ENCODE measurements at regions not wholly inside any gene's neighbourhood (a gene's known extent, or its start where the extent isn't known, plus 50 kb on each side); places are given as distances from the start of the nearest gene placed in this dataset.

DNA sequence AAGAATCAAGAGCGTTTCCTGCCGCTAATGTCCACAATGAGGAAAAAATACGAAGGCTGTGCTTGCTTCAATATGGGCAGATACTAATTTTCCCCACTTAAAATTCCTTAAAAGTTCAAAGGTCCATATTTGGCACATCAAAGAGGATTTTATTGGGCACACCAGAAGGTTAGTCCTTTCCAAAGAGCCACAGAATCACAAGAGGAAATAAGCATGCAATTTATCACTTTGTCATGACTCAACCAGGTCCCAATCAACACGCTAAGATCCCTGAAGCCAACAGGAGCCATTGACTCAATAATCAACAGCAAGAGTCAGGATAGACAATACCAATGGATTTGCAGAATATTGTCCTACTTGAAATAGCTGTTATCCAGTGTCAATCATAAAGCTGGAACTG lies 80.6 kb downstream of the MAP1LC3B2 start:
- TF ChIP-seq, protein P1, sequence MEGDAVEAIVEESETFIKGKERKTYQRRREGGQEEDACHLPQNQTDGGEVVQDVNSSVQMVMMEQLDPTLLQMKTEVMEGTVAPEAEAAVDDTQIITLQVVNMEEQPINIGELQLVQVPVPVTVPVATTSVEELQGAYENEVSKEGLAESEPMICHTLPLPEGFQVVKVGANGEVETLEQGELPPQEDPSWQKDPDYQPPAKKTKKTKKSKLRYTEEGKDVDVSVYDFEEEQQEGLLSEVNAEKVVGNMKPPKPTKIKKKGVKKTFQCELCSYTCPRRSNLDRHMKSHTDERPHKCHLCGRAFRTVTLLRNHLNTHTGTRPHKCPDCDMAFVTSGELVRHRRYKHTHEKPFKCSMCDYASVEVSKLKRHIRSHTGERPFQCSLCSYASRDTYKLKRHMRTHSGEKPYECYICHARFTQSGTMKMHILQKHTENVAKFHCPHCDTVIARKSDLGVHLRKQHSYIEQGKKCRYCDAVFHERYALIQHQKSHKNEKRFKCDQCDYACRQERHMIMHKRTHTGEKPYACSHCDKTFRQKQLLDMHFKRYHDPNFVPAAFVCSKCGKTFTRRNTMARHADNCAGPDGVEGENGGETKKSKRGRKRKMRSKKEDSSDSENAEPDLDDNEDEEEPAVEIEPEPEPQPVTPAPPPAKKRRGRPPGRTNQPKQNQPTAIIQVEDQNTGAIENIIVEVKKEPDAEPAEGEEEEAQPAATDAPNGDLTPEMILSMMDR (IDR thresholded peaks at IDR 0.05) = no peak
- no peak for TF ChIP-seq POLR2A (IDR thresholded peaks at IDR 0.05)

Data from ovary (tissue), 3 donors.